HCT116 (cell line): ENCODE measurements at regions not wholly inside any gene's neighbourhood (a gene's known extent, or its start where the extent isn't known, plus 50 kb on each side); places are given as distances from the start of the nearest gene placed in this dataset.

ENCODE experiments used
- ATAC-seq: fragments of 200-7000 bp; cut with Tn5 transposase; 2 replicates; pipeline ENCODE4 v1.9.1; 2020; ENCODE audit warnings: mild to moderate bottlenecking, moderate library complexity
- BruUV-seq: library from RNA; stranded (reverse); fragments of 400-500 nt; replicated peaks from 2 replicates; lab custom pipeline; 2021; lab: Mats Ljungman, UMichigan
- CTCF ChIA-PET: fragments of 300-600 bp; sonication (Branson Sonifier 250); formaldehyde crosslinking; loops from one replicate; lab custom pipeline; 2021; ENCODE audit warnings: antibody characterized with exemption; lab: Charles Lee
- POLR2A ChIA-PET: fragments of 300-600, 350-600 bp; sonication (Branson Sonifier 250); formaldehyde crosslinking; loops from one replicate; lab custom pipeline; 2021; ENCODE audit warnings: antibody characterized with exemption; lab: Charles Lee
- RAD21 ChIA-PET, 2 experiments: fragments of 300-600 bp; sonication (Branson Sonifier 250); formaldehyde crosslinking; loops; one replicate each; lab custom pipeline; 2023; ENCODE audit warnings: low total read pairs in 2 of 2; ENCODE audit not compliant: uncharacterized antibody in 2 of 2, unreplicated experiment in 2 of 2, low non-redundant PET in 1 of 2; lab: Charles Lee
- DNase-seq: peaks from one replicate; pipeline ENCODE4 v3.0.0-alpha.2; 2010; ENCODE audit warnings: low read depth, low spot score
- H2AFZ ChIP-seq: fragments of 200-600 bp; shearing (Covaris generic), sonication (generic); 2 replicates; pipeline ENCODE4 v1.6.1; 2017; ENCODE audit warnings: low read depth, mixed run types, mixed read lengths, antibody characterized with exemption, low read length; ENCODE audit not compliant: poor library complexity, severe bottlenecking
- H3K27ac ChIP-seq: 2 replicates; pipeline ENCODE4 v1.5.1; 2012; ENCODE audit warnings: low read depth, low read length
- H3K27me3 ChIP-seq: fragments of 200-600 bp; sonication (generic); 2 replicates; pipeline ENCODE4 v1.6.1; 2016; ENCODE audit warnings: mixed run types, low read length, mixed read lengths; ENCODE audit not compliant: insufficient read depth
- H3K36me3 ChIP-seq, 2 experiments: fragments of 200-500 bp in 1 of 2; fragments of 200-600 bp in 1 of 2; sonication (Bioruptor generic) in 1 of 2; sonication (generic) in 1 of 2; 2 replicates each; pipeline versions ENCODE4 v1.5.1 to v1.6.1; 2014 to 2016; ENCODE audit warnings: low read length in 2 of 2, inconsistent platforms in 1 of 2, mixed read lengths in 1 of 2, mixed run types in 1 of 2; ENCODE audit not compliant: insufficient read depth in 2 of 2, control insufficient read depth in 1 of 2
- H3K4me1 ChIP-seq, 2 experiments: fragments of 200-600 bp in 1 of 2; sonication (generic) in 1 of 2; 2 replicates each; pipeline versions ENCODE4 v1.5.1 to v1.6.1; 2012 to 2017; ENCODE audit warnings: low read length in 2 of 2, inconsistent platforms in 1 of 2, mild to moderate bottlenecking in 1 of 2, mixed read lengths in 1 of 2, mixed run types in 1 of 2, moderate library complexity in 1 of 2; ENCODE audit not compliant: insufficient read depth in 2 of 2, control insufficient read depth in 1 of 2
- H3K4me2 ChIP-seq: fragments of 200-600 bp; sonication (generic); 2 replicates; pipeline ENCODE4 v1.6.1; 2017; ENCODE audit warnings: mixed run types, low read length, mixed read lengths
- H3K4me3 ChIP-seq, 2 experiments: fragments of 200-600 bp in 1 of 2; sonication (generic) in 1 of 2; replicated peaks in 1 of 2; 2 replicates each; pipeline ENCODE4 v1.5.1; 2011 to 2016; ENCODE audit warnings: low read length in 2 of 2, control low read depth in 1 of 2, low read depth in 1 of 2, mild to moderate bottlenecking in 1 of 2, mixed read lengths in 1 of 2, mixed run types in 1 of 2
- H3K79me2 ChIP-seq: fragments of 200-600 bp; sonication (generic); 2 replicates; pipeline ENCODE4 v1.6.1; 2017; ENCODE audit warnings: mild to moderate bottlenecking, mixed run types, low read length, moderate library complexity, mixed read lengths; ENCODE audit not compliant: insufficient read depth
- H3K9ac ChIP-seq: fragments of 200-600 bp; sonication (generic); 2 replicates; pipeline ENCODE4 v1.6.1; 2016; ENCODE audit warnings: low read length, mixed read lengths
- H3K9me2 ChIP-seq: fragments of 200-600 bp; sonication (generic), shearing (Covaris generic); 2 replicates; pipeline ENCODE4 v1.6.1; 2017; ENCODE audit warnings: mixed run types, mild to moderate bottlenecking, moderate library complexity; ENCODE audit not compliant: insufficient read depth
- H3K9me3 ChIP-seq, 2 experiments: fragments of 200-500 bp in 1 of 2; fragments of 200-600 bp in 1 of 2; sonication (Bioruptor generic) in 1 of 2; sonication (generic) in 1 of 2; 2 replicates each; pipeline ENCODE4 v1.6.1; 2014 to 2017; ENCODE audit warnings: low read length in 2 of 2, mixed read lengths in 2 of 2, inconsistent platforms in 1 of 2, low read depth in 1 of 2, mild to moderate bottlenecking in 1 of 2, mixed run types in 1 of 2, moderate library complexity in 1 of 2; ENCODE audit not compliant: control insufficient read depth in 1 of 2, insufficient read depth in 1 of 2
- H4K20me1 ChIP-seq: fragments of 200-600 bp; sonication (generic), shearing (Covaris generic); 2 replicates; pipeline ENCODE4 v1.6.1; 2017; ENCODE audit warnings: mixed run types, mild to moderate bottlenecking, moderate library complexity; ENCODE audit not compliant: insufficient read depth
- CEBPB ChIP-seq: IDR thresholded peaks from 2 replicates; pipeline ENCODE4 v1.6.1; 2012; ENCODE audit warnings: low read depth
- EZH2phosphoT487 ChIP-seq: fragments of 200-600 bp; IDR thresholded peaks from 2 replicates; pipeline ENCODE4 v1.6.1; 2018; ENCODE audit warnings: antibody characterized with exemption, borderline replicate concordance
- RAD21 ChIP-seq: IDR thresholded peaks from 2 replicates; pipeline ENCODE4 v1.6.1; 2012; ENCODE audit warnings: low read depth, mild to moderate bottlenecking
- SIN3A ChIP-seq: IDR thresholded peaks from 2 replicates; pipeline ENCODE4 v1.6.1; 2012; ENCODE audit warnings: low read depth
- YY1 ChIP-seq: IDR thresholded peaks from 2 replicates; pipeline ENCODE4 v1.6.1; 2011; ENCODE audit warnings: low read length, low read depth, moderate library complexity, mild to moderate bottlenecking; ENCODE audit not compliant: insufficient replicate concordance; ENCODE audit errors: extremely low read depth
- ZFX ChIP-seq: fragments of 450-650 bp; IDR thresholded peaks from 2 replicates; pipeline ENCODE4 v1.6.1; 2017
- intact Hi-C: fragments of 100-400 bp; cut with micrococcal nuclease; formaldehyde crosslinking; loops from 2 replicates; pipeline ENCODE4 v1.10.0; 2022
- TF ChIP-seq, protein P1 (sequence below): IDR thresholded peaks from 2 replicates; pipeline ENCODE4 v1.6.1; 2011; ENCODE audit warnings: mild to moderate bottlenecking, low read length, moderate library complexity; ENCODE audit not compliant: insufficient replicate concordance; ENCODE audit errors: extremely low read depth
- TF ChIP-seq, protein P2 (sequence below): IDR thresholded peaks from 2 replicates; pipeline ENCODE4 v1.6.1; 2012

DNA sequence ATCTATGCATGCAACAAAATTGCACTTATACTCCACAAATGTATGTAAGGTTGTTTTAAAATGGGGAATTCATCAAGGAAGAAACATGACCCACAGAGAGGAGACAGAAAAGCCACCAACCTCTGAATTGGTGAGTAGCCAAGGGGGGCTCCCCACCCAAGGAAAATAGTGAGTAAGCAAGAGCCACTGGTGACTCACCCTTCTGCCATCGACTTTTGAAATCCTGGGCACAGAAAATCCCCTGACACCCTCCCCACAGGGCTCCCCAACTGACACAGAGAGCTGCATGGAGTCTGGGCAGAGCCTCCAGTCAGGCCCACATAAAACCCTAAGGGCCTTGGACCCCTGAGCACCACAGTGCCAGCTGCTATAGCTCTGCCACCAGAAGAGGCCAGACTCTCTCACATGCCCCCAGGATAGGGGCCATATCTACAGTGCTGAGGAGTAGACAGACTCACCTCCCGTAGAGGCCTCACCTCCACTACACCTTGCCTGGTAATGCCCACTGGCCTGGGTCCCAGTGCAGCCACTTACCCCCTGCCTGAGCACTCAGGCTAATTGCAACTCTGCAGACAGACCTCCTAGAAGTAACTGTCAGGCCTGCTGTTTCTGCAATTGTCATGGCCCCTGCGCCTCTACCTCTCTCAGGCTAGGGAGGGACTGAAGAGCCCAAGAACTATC is 244.7 kb upstream of the WSB1 start:
- Histone ChIP-seq H3K36me3 (no peaks in the 10 kb centered on the region), H3K9ac (no peak overlapping the region), H3K27me3 (no peaks in the 10 kb centered on the region), H4K20me1 (no peaks in the 10 kb centered on the region), H3K27ac (no peak overlapping the region), H3K4me3 (no peak overlapping the region), H3K9me2 (no peaks in the 10 kb centered on the region), H3K9me3 (no peaks in the 10 kb centered on the region)
- DNase-seq (no peak), ATAC-seq (no peak)
- BruUV-seq = no TSS peak
- intact Hi-C loops = no loop called here
- POLR2A ChIA-PET = no interaction called here
- TF ChIP-seq, protein P1, sequence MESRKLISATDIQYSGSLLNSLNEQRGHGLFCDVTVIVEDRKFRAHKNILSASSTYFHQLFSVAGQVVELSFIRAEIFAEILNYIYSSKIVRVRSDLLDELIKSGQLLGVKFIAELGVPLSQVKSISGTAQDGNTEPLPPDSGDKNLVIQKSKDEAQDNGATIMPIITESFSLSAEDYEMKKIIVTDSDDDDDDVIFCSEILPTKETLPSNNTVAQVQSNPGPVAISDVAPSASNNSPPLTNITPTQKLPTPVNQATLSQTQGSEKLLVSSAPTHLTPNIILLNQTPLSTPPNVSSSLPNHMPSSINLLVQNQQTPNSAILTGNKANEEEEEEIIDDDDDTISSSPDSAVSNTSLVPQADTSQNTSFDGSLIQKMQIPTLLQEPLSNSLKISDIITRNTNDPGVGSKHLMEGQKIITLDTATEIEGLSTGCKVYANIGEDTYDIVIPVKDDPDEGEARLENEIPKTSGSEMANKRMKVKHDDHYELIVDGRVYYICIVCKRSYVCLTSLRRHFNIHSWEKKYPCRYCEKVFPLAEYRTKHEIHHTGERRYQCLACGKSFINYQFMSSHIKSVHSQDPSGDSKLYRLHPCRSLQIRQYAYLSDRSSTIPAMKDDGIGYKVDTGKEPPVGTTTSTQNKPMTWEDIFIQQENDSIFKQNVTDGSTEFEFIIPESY = no peak
- no peak for TF ChIP-seq RAD21
- no peak for TF ChIP-seq SIN3A
- TF ChIP-seq YY1 = no peak
- TF ChIP-seq ZFX = no peak
- TF ChIP-seq, protein P2, sequence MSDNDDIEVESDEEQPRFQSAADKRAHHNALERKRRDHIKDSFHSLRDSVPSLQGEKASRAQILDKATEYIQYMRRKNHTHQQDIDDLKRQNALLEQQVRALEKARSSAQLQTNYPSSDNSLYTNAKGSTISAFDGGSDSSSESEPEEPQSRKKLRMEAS = no peak
- TF ChIP-seq CEBPB = no peak
- TF ChIP-seq EZH2phosphoT487 = no peak
- TF ChIP-seq, all 23 proteins: peak for 0
- CTCF ChIA-PET = no interaction called here
- Histone ChIP-seq H2AFZ (no peak overlapping the region), H3K79me2 (no peaks in the 10 kb centered on the region), H3K4me2 (no peak overlapping the region), H3K4me1 (no peaks in the 10 kb centered on the region)
- RAD21 ChIA-PET = no interaction called here
